Mesendoderm (in vitro differentiated cells): ENCODE measurements at regions not wholly inside any gene's neighbourhood (a gene's known extent, or its start where the extent isn't known, plus 50 kb on each side); places are given as distances from the start of the nearest gene placed in this dataset.

Experiments used
- DNase-seq: peaks from one replicate; pipeline ENCODE4 v3.0.0; 2013
- H2AK5ac ChIP-seq: 2 replicates; pipeline ENCODE4 v1.6.1; 2013; ENCODE audit warnings: low read length, inconsistent platforms
- H2BK120ac ChIP-seq: 2 replicates; pipeline ENCODE4 v1.6.1; 2013; ENCODE audit warnings: low read depth, mild to moderate bottlenecking, low read length, moderate library complexity, mixed read lengths
- H2BK15ac ChIP-seq: replicated peaks from 2 replicates; pipeline ENCODE4 v1.6.1; 2013; ENCODE audit warnings: low read depth, mild to moderate bottlenecking, moderate library complexity
- H2BK5ac ChIP-seq: 2 replicates; pipeline ENCODE4 v1.6.1; 2013; ENCODE audit warnings: low read length, inconsistent platforms
- H3K18ac ChIP-seq: 2 replicates; pipeline ENCODE4 v1.6.1; 2013; ENCODE audit warnings: mild to moderate bottlenecking, low read length, mixed read lengths
- H3K23ac ChIP-seq: one replicate; pipeline ENCODE4 v1.6.1; 2013; ENCODE audit warnings: low read length
- H3K27ac ChIP-seq: 2 replicates; pipeline ENCODE4 v1.5.1; 2013; ENCODE audit warnings: low read depth, mild to moderate bottlenecking, inconsistent platforms, low read length, moderate library complexity
- H3K27me3 ChIP-seq: 2 replicates; pipeline ENCODE4 v1.6.1; 2013; ENCODE audit warnings: low read length, control low read depth, mild to moderate bottlenecking, inconsistent platforms; ENCODE audit not compliant: insufficient read depth, poor library complexity
- H3K36me3 ChIP-seq: 2 replicates; pipeline ENCODE4 v1.6.1; 2013; ENCODE audit warnings: low read length, inconsistent platforms; ENCODE audit not compliant: control insufficient read depth, insufficient read depth
- H3K4ac ChIP-seq: one replicate; pipeline ENCODE4 v1.6.1; 2013; ENCODE audit warnings: low read depth, mild to moderate bottlenecking, low read length, moderate library complexity
- H3K4me1 ChIP-seq: 2 replicates; pipeline ENCODE4 v1.6.1; 2013; ENCODE audit warnings: low read depth, low read length, inconsistent platforms; ENCODE audit not compliant: control insufficient read depth
- H3K4me2 ChIP-seq: 2 replicates; pipeline ENCODE4 v1.6.1; 2013; ENCODE audit warnings: low read length
- H3K4me3 ChIP-seq: 2 replicates; pipeline ENCODE4 v1.5.1; 2013; ENCODE audit warnings: mild to moderate bottlenecking, low read length
- H3K56ac ChIP-seq: one replicate; pipeline ENCODE4 v1.6.1; 2013; ENCODE audit warnings: low read length
- H3K79me1 ChIP-seq: 2 replicates; pipeline ENCODE4 v1.6.1; 2013; ENCODE audit warnings: low read length, inconsistent platforms
- H3K79me2 ChIP-seq: 2 replicates; pipeline ENCODE4 v1.6.1; 2013; ENCODE audit warnings: mild to moderate bottlenecking, low read length; ENCODE audit not compliant: control insufficient read depth, insufficient read depth
- H3K9ac ChIP-seq: 2 replicates; pipeline ENCODE4 v1.6.1; 2013; ENCODE audit warnings: low read length, inconsistent platforms
- H4K5ac ChIP-seq: one replicate; pipeline ENCODE4 v1.6.1; 2013; ENCODE audit warnings: low read length
- H4K8ac ChIP-seq: one replicate; pipeline ENCODE4 v1.6.1; 2013; ENCODE audit warnings: low read depth, mild to moderate bottlenecking, control low read depth, low read length, moderate library complexity
- WGBS: extraction: QIAGEN DNeasy Blood & Tissue Kit; methylation state at CpG from one replicate; pipeline ENCODE4 v1.1.7; 2013; ENCODE audit warnings: low lambda C conversion rate, missing lambda C conversion rate; ENCODE audit not compliant: insufficient coverage; ENCODE audit errors: extremely low coverage; 5-methylcytosine and 5-hydroxymethylcytosine counted together

GRCh38 chr3:43185983-43186314, 80.1 kb upstream of the POMGNT2 start:
- H3K27ac ChIP-seq = no peak overlapping the region
- H4K8ac ChIP-seq = no peak overlapping the region
- H2BK120ac ChIP-seq = no peak overlapping the region
- WGBS = no CpG with 5 or more reads among the region's 8 CpGs
- no peaks in the 10 kb centered on the region for H3K4me1 ChIP-seq
- H2BK5ac ChIP-seq = no peak overlapping the region
- DNase-seq = no peak
- no peaks in the 10 kb centered on the region for H3K36me3 ChIP-seq
- no peak overlapping the region for H3K18ac ChIP-seq
- H3K27me3 ChIP-seq = no peaks in the 10 kb centered on the region
- no peaks in the 10 kb centered on the region for H3K79me2 ChIP-seq
- H4K5ac ChIP-seq = no peak overlapping the region
- no peak overlapping the region for H3K56ac ChIP-seq
- H3K4ac ChIP-seq = no peak overlapping the region
- no peak overlapping the region for H2AK5ac ChIP-seq
- H3K79me1 ChIP-seq = no peaks in the 10 kb centered on the region
- H3K9ac ChIP-seq = no peak overlapping the region
- no peak overlapping the region for H3K4me2 ChIP-seq
- H3K23ac ChIP-seq = no peak overlapping the region
- H3K4me3 ChIP-seq = no peak overlapping the region
- no peak overlapping the region for H2BK15ac ChIP-seq

GRCh38 chr3:43185274-43185982, 79.5 kb upstream of the POMGNT2 start:
- Histone ChIP-seq H3K23ac (no peak overlapping the region), H4K8ac (no peak overlapping the region), H3K27ac (no peak overlapping the region), H2BK5ac (no peak overlapping the region), H3K4me2 (no peak overlapping the region), H3K56ac (no peak overlapping the region), H3K4me1 (no peaks in the 10 kb centered on the region), H3K18ac (no peak overlapping the region), H2BK120ac (no peak overlapping the region), H3K36me3 (no peaks in the 10 kb centered on the region), H2BK15ac (no peak overlapping the region), H3K4me3 (no peak overlapping the region), H3K27me3 (no peaks in the 10 kb centered on the region), H3K4ac (no peak overlapping the region), H3K79me1 (no peaks in the 10 kb centered on the region), H2AK5ac (no peak overlapping the region), H3K9ac (no peak overlapping the region), H3K79me2 (no peaks in the 10 kb centered on the region), H4K5ac (no peak overlapping the region)
- no CpG with 5 or more reads among the region's 5 CpGs for WGBS
- no peak for DNase-seq

DNA sequence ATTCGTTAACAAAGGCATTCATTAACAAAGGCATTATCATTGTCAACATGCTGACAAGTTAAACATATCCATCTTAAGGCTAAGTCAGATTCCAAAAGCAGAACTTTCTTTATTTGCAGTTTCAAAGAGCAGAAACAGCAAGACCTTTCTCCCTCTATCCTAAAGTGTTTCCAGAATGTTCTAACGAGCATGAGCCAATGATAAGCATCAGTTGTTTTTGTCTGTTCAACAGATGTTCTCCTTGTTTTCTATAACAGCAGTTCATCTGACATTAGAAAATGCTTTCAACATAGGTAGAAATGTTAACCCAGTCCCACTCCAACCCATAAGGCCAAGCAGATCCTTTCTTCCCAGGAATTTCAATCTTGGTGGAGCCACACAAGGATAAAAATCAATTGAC, 77.6 kb upstream of the POMGNT2 start:
- Histone ChIP-seq H3K27ac (no peak overlapping the region), H2BK120ac (no peak overlapping the region), H3K18ac (no peak overlapping the region), H2BK5ac (no peak overlapping the region), H3K4ac (no peak overlapping the region), H3K36me3 (no peaks in the 10 kb centered on the region), H3K79me2 (no peaks in the 10 kb centered on the region), H4K5ac (no peak overlapping the region), H3K79me1 (no peaks in the 10 kb centered on the region), H2AK5ac (no peak overlapping the region), H4K8ac (no peak overlapping the region), H3K23ac (no peak overlapping the region), H3K4me3 (no peak overlapping the region), H3K27me3 (no peaks in the 10 kb centered on the region), H3K4me2 (no peak overlapping the region), H3K4me1 (no peaks in the 10 kb centered on the region), H2BK15ac (no peak overlapping the region), H3K56ac (no peak overlapping the region), H3K9ac (no peak overlapping the region)
- DNase-seq = no peak
- WGBS = no CpG with 5 or more reads among the region's 2 CpGs

GRCh38 chr3:43181202-43181821, 75.4 kb upstream of the POMGNT2 start:
- H3K4me3 ChIP-seq = no peak overlapping the region
- no peaks in the 10 kb centered on the region for H3K36me3 ChIP-seq
- H4K8ac ChIP-seq = no peak overlapping the region
- no peaks in the 10 kb centered on the region for H3K4me1 ChIP-seq
- H3K18ac ChIP-seq = no peak overlapping the region
- H3K9ac ChIP-seq = no peak overlapping the region
- no peak overlapping the region for H3K27ac ChIP-seq
- no peaks in the 10 kb centered on the region for H3K79me1 ChIP-seq
- no peak overlapping the region for H2BK5ac ChIP-seq
- no peaks in the 10 kb centered on the region for H3K27me3 ChIP-seq
- no peak for DNase-seq
- no peak overlapping the region for H4K5ac ChIP-seq
- H3K56ac ChIP-seq = no peak overlapping the region
- no peak overlapping the region for H3K4ac ChIP-seq
- H3K79me2 ChIP-seq = no peaks in the 10 kb centered on the region
- no peak overlapping the region for H3K4me2 ChIP-seq
- no peak overlapping the region for H2BK15ac ChIP-seq
- no peak overlapping the region for H2AK5ac ChIP-seq
- no peak overlapping the region for H2BK120ac ChIP-seq
- H3K23ac ChIP-seq = no peak overlapping the region
- WGBS = no CpG with 5 or more reads among the region's 13 CpGs

DNA sequence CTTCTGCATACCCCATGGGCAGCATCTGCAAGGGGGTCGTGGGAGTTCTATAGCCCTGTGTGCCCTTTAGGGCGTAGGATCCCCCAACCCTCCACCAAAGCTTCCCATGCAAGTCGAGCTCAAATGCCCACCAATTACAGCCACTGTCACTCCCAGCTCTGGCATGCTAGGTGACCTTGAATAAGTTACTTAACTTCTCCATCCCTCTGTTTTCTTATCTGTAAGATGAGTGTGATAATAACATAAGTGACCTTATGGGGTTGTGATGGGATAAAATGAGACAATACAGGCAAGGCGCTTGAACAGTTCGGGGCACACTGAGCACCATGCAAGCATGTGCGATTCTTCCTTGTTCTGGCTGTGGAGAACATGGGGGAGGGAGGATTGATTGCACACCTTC, 74.8 kb upstream of the POMGNT2 start:
- no peak overlapping the region for H2AK5ac ChIP-seq
- no peak overlapping the region for H4K5ac ChIP-seq
- no peak overlapping the region for H3K4me3 ChIP-seq
- H3K9ac ChIP-seq = no peak overlapping the region
- no peak overlapping the region for H2BK120ac ChIP-seq
- no peak overlapping the region for H3K4me2 ChIP-seq
- no peak overlapping the region for H3K23ac ChIP-seq
- H3K56ac ChIP-seq = no peak overlapping the region
- H3K79me2 ChIP-seq = no peaks in the 10 kb centered on the region
- H3K27me3 ChIP-seq = no peaks in the 10 kb centered on the region
- WGBS = no CpG with 5 or more reads among the region's 6 CpGs
- no peak overlapping the region for H2BK15ac ChIP-seq
- H2BK5ac ChIP-seq = no peak overlapping the region
- H3K18ac ChIP-seq = no peak overlapping the region
- no peaks in the 10 kb centered on the region for H3K4me1 ChIP-seq
- DNase-seq = no peak
- no peak overlapping the region for H4K8ac ChIP-seq
- H3K36me3 ChIP-seq = no peaks in the 10 kb centered on the region
- no peaks in the 10 kb centered on the region for H3K79me1 ChIP-seq
- no peak overlapping the region for H3K4ac ChIP-seq
- no peak overlapping the region for H3K27ac ChIP-seq

- H3K18ac ChIP-seq = no peak overlapping the region
- no peak overlapping the region for H2BK15ac ChIP-seq
- H3K36me3 ChIP-seq = no peaks in the 10 kb centered on the region
- no peak overlapping the region for H3K9ac ChIP-seq
- no peaks in the 10 kb centered on the region for H3K79me1 ChIP-seq
- no peak overlapping the region for H2BK120ac ChIP-seq
- no peak overlapping the region for H3K23ac ChIP-seq
- no peak overlapping the region for H3K4ac ChIP-seq
- H3K4me3 ChIP-seq = no peak overlapping the region
- H4K5ac ChIP-seq = no peak overlapping the region
- no peaks in the 10 kb centered on the region for H3K4me1 ChIP-seq
- H2BK5ac ChIP-seq = no peak overlapping the region
- no peak for DNase-seq
- no peak overlapping the region for H3K4me2 ChIP-seq
- no peak overlapping the region for H4K8ac ChIP-seq
- no peak overlapping the region for H2AK5ac ChIP-seq
- H3K56ac ChIP-seq = no peak overlapping the region
- H3K27me3 ChIP-seq = no peaks in the 10 kb centered on the region
- no peak overlapping the region for H3K27ac ChIP-seq
- no CpG with 5 or more reads among the region's 4 CpGs for WGBS
- H3K79me2 ChIP-seq = no peaks in the 10 kb centered on the region
Measured at GRCh38 chr3:43180027-43180426, 74.1 kb upstream of the POMGNT2 start.
